VCaP (cell line): ENCODE measurements at regions not wholly inside any gene's neighbourhood (a gene's known extent, or its start where the extent isn't known, plus 50 kb on each side); places are given as distances from the start of the nearest gene placed in this dataset.

ENCODE experiments used
- H3K27ac ChIP-seq: fragments of 450-650 bp; 2 replicates; pipeline ENCODE4 v1.5.1; 2017
- TF ChIP-seq, protein P1 (sequence below): fragments of 450-650 bp; conservative IDR thresholded peaks from 2 replicates; pipeline ENCODE4 v1.5.1; 2017; ENCODE audit warnings: mild to moderate bottlenecking, moderate library complexity

DNA sequence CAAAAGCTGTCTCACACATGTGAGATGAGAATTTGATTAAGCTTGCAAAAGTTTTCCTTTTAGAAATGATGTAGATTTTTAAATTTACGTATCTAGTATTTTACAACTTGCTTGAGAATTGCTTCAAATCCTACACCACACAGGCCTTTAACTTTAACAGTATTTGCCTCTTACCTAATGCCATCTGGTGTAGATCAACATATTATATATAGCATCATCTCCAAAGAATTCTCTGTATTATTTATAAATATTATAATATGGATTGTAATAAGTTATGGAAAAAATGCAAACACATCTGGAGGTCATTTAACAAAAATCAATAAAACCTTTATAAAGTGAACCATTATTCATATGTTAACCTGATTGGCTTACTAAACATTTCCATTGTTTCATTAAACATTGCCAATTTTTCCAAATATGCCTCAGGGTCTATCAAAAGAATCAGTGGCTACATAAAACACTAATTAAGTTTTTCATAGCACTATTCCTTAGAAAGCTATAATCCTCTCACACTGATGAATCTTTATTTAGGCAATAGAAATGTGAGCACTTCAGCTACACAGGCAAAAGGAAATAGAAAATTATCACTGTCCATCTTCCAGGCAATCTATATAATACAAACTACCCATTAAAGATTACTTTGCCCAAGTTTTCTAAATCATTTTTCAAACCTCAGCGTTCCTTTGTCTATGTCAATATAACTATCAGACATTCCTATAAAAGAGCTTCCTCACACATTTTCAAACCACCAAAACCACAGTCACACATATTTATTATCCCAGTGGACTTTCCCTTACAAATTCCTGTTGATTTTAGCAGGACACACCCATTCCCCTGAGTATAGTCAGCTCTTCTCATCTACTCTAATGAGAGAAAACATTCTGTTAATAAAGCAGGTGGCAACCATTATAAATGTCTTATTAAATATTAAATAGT is 83.5 kb upstream of the INTU start:
- no peak overlapping the region for H3K27ac ChIP-seq
- TF ChIP-seq, protein P1, sequence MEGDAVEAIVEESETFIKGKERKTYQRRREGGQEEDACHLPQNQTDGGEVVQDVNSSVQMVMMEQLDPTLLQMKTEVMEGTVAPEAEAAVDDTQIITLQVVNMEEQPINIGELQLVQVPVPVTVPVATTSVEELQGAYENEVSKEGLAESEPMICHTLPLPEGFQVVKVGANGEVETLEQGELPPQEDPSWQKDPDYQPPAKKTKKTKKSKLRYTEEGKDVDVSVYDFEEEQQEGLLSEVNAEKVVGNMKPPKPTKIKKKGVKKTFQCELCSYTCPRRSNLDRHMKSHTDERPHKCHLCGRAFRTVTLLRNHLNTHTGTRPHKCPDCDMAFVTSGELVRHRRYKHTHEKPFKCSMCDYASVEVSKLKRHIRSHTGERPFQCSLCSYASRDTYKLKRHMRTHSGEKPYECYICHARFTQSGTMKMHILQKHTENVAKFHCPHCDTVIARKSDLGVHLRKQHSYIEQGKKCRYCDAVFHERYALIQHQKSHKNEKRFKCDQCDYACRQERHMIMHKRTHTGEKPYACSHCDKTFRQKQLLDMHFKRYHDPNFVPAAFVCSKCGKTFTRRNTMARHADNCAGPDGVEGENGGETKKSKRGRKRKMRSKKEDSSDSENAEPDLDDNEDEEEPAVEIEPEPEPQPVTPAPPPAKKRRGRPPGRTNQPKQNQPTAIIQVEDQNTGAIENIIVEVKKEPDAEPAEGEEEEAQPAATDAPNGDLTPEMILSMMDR: no peak

- TF ChIP-seq, protein P1: no peak
- H3K27ac ChIP-seq: no peak overlapping the region
These were observed 77.7 kb upstream of the INTU start for GRCh38 chr4:127555106-127555505.

GRCh38 chr4:127558088-127558487 is 74.7 kb upstream of the INTU start:
- no peak overlapping the region for H3K27ac ChIP-seq
- TF ChIP-seq, protein P1: no peak

GRCh38 chr4:127558489-127559407 is 74.0 kb upstream of the INTU start:
- no peak overlapping the region for H3K27ac ChIP-seq
- TF ChIP-seq, protein P1: no peak

- no peak overlapping the region for H3K27ac ChIP-seq
- TF ChIP-seq, protein P1: no peak
These were observed 72.8 kb upstream of the INTU start for GRCh38 chr4:127559981-127560380.

GRCh38 chr4:127560755-127561154 is 72.0 kb upstream of the INTU start:
- TF ChIP-seq, protein P1: no peak
- H3K27ac ChIP-seq: no peak overlapping the region

GRCh38 chr4:127574643-127575042 is 58.1 kb upstream of the INTU start:
- H3K27ac ChIP-seq: no peak overlapping the region

More at GRCh38 chr4:127574643-127575042, 58.1 kb upstream of the INTU start:
- TF ChIP-seq, protein P1: no peak
